ENCODE measurements at regions not wholly inside any gene's neighbourhood (a gene's known extent, or its start where the extent isn't known, plus 50 kb on each side); places are given as distances from the start of the nearest gene placed in this dataset.

- no peak overlapping the region for H3K4me3 Mint-ChIP-seq
- 85 to 89% methylated on average over 1 of the region's 1 CpG for whole genome bisulfite sequencing, 2 experiments (ENCODE audit: insufficient coverage in 1 of 2, insufficient read length in 1 of 2)
- H3K4me1 Mint-ChIP-seq, result peaks cover 13% of the 10 kb centered on the region
- Histone ChIP-seq H3K9ac (ENCODE audit: extremely low read depth, low read length, poor library complexity, severe bottlenecking) (no peak overlapping the region), H3K27ac (ENCODE audit: low read depth, low read length) (no peak overlapping the region), H3K4me1 (ENCODE audit: control insufficient read depth, insufficient read depth, low read length) (no peaks in the 10 kb centered on the region), H3K27me3 (ENCODE audit: control insufficient read depth, insufficient read depth, low read length, poor library complexity, severe bottlenecking) (peaks cover 3% of the 10 kb centered on the region), H3K9me3 (ENCODE audit: control insufficient read depth, low read length) (no peaks in the 10 kb centered on the region), H3K36me3 (ENCODE audit: control insufficient read depth, insufficient read depth, low read length) (no peaks in the 10 kb centered on the region), H3K4me3 (ENCODE audit: low read length) (no peak overlapping the region)
- H3K27ac Mint-ChIP-seq, result peak overlapping the region; percentile 52
- no peak for DNase-seq
- H3K9me3 Mint-ChIP-seq, result no peaks in the 10 kb centered on the region
- no peaks in the 10 kb centered on the region for H3K27me3 Mint-ChIP-seq (ENCODE audit: insufficient read depth)
- H3K36me3 Mint-ChIP-seq (ENCODE audit: low read depth), result no peaks in the 10 kb centered on the region
- no peak for TF ChIP-seq CTCF (conservative IDR thresholded peaks at IDR 0.05)
Observed at GRCh38 chr4:115575851-115576250, 462.4 kb upstream of the NDST4 start.

- no peak for TF ChIP-seq CTCF (conservative IDR thresholded peaks at IDR 0.05)
- Mint-ChIP-seq H3K9me3 (no peaks in the 10 kb centered on the region), H3K4me3 (no peak overlapping the region), H3K4me1 (peaks cover 5% of the 10 kb centered on the region), H3K27me3 (ENCODE audit: insufficient read depth) (peaks cover 54% of the 10 kb centered on the region), H3K36me3 (ENCODE audit: low read depth) (no peaks in the 10 kb centered on the region), H3K27ac (no peak overlapping the region)
- peak; percentile 41 for DNase-seq
- H3K27me3 ChIP-seq (ENCODE audit: control insufficient read depth, insufficient read depth, low read length, poor library complexity, severe bottlenecking), result peaks cover 86% of the 10 kb centered on the region
- no peaks in the 10 kb centered on the region for H3K36me3 ChIP-seq (ENCODE audit: control insufficient read depth, insufficient read depth, low read length)
- no peaks in the 10 kb centered on the region for H3K9me3 ChIP-seq (ENCODE audit: control insufficient read depth, low read length)
- no peak overlapping the region for H3K27ac ChIP-seq (ENCODE audit: low read depth, low read length)
- 51 to 54% methylated on average over 2 of the region's 2 CpGs for WGBS, 2 experiments (ENCODE audit: insufficient coverage in 1 of 2, insufficient read length in 1 of 2)
- no peaks in the 10 kb centered on the region for H3K4me1 ChIP-seq (ENCODE audit: control insufficient read depth, insufficient read depth, low read length)
- no peak overlapping the region for H3K9ac ChIP-seq (ENCODE audit: extremely low read depth, low read length, poor library complexity, severe bottlenecking)
- no peak overlapping the region for H3K4me3 ChIP-seq (ENCODE audit: low read length)
Observed at GRCh38 chr4:115562506-115562905, 449.1 kb upstream of the NDST4 start.

- no peak for DNase-seq
Observed at GRCh38 chr4:115548123-115548522, 434.7 kb upstream of the NDST4 start.

More at GRCh38 chr4:115548123-115548522, 434.7 kb upstream of the NDST4 start:
- H3K27me3 Mint-ChIP-seq (ENCODE audit: insufficient read depth), result peaks cover 4% of the 10 kb centered on the region
- H3K4me3 Mint-ChIP-seq, result no peak overlapping the region
- no peak for TF ChIP-seq CTCF (conservative IDR thresholded peaks at IDR 0.05)
- Histone ChIP-seq H3K27ac (ENCODE audit: low read depth, low read length) (no peak overlapping the region), H3K9ac (ENCODE audit: extremely low read depth, low read length, poor library complexity, severe bottlenecking) (no peak overlapping the region), H3K27me3 (ENCODE audit: control insufficient read depth, insufficient read depth, low read length, poor library complexity, severe bottlenecking) (no peaks in the 10 kb centered on the region), H3K4me1 (ENCODE audit: control insufficient read depth, insufficient read depth, low read length) (peaks cover under 1% of the 10 kb centered on the region), H3K4me3 (ENCODE audit: low read length) (no peak overlapping the region), H3K9me3 (ENCODE audit: control insufficient read depth, low read length) (no peaks in the 10 kb centered on the region), H3K36me3 (ENCODE audit: control insufficient read depth, insufficient read depth, low read length) (no peaks in the 10 kb centered on the region)
- peaks cover 13% of the 10 kb centered on the region for H3K4me1 Mint-ChIP-seq
- WGBS, 2 experiments (ENCODE audit: insufficient coverage in 1 of 2, insufficient read length in 1 of 2), result 84% methylated on average over 2 of the region's 2 CpGs; no CpG with 5 or more reads in 1 of the 2 experiments
- H3K27ac Mint-ChIP-seq, result no peak overlapping the region
- no peaks in the 10 kb centered on the region for H3K9me3 Mint-ChIP-seq
- no peaks in the 10 kb centered on the region for H3K36me3 Mint-ChIP-seq (ENCODE audit: low read depth)

All from endodermal cell (in vitro differentiated cells).